SK-N-SH treated with all-trans-retinoic acid at 6 μM for 48 hours (cell line): ENCODE measurements at regions not wholly inside any gene's neighbourhood (a gene's known extent, or its start where the extent isn't known, plus 50 kb on each side); places are given as distances from the start of the nearest gene placed in this dataset.

Experiments
- BACH2 ChIP-seq: fragments of 250-450 bp; sonication (Bioruptor Pico); IDR thresholded peaks from 2 replicates; pipeline ENCODE4 v1.9.0; 2021; ENCODE audit warnings: mild to moderate bottlenecking, borderline replicate concordance
- CSDC2 ChIP-seq: fragments of 250-450 bp; sonication (Bioruptor Pico); IDR thresholded peaks from 2 replicates; pipeline ENCODE4 v1.5.0; 2020; ENCODE audit warnings: mild to moderate bottlenecking, moderate library complexity
- ESRRG ChIP-seq: fragments of 250-450 bp; sonication (Bioruptor Pico); IDR thresholded peaks from 2 replicates; pipeline ENCODE4 v1.6.1; 2021; ENCODE audit warnings: mild to moderate bottlenecking
- ISL1 ChIP-seq: fragments of 250-450 bp; sonication (Bioruptor Pico); IDR thresholded peaks from 2 replicates; pipeline ENCODE4 v2.1.2; 2022; ENCODE audit warnings: mild to moderate bottlenecking, moderate library complexity
- OSR1 ChIP-seq: fragments of 250-450 bp; sonication (Bioruptor Pico); IDR thresholded peaks from 2 replicates; pipeline ENCODE4 v1.8.0; 2022; ENCODE audit warnings: moderate library complexity, mild to moderate bottlenecking, inconsistent platforms
- PATZ1 ChIP-seq: fragments of 250-450 bp; sonication (Bioruptor Pico); IDR thresholded peaks from 2 replicates; pipeline ENCODE4 v1.8.0; 2020; ENCODE audit warnings: mild to moderate bottlenecking, moderate library complexity, borderline replicate concordance
- POU6F1 ChIP-seq: fragments of 250-450 bp; sonication (Bioruptor Pico); IDR thresholded peaks from 2 replicates; pipeline ENCODE4 v1.8.0; 2021; ENCODE audit warnings: low read depth, mild to moderate bottlenecking, moderate library complexity, borderline replicate concordance
- PPARA ChIP-seq: fragments of 250-450 bp; sonication (Bioruptor Pico); IDR thresholded peaks from 2 replicates; pipeline ENCODE4 v1.5.0; 2020; ENCODE audit warnings: mild to moderate bottlenecking, borderline replicate concordance
- ZC3H10 ChIP-seq: fragments of 250-450 bp; sonication (Bioruptor Pico); IDR thresholded peaks from 2 replicates; pipeline ENCODE4 v1.5.1; 2021; ENCODE audit warnings: mild to moderate bottlenecking, moderate library complexity
- ZFP3 ChIP-seq: fragments of 250-450 bp; sonication (Bioruptor Pico); IDR thresholded peaks from 2 replicates; pipeline ENCODE4 v1.5.0; 2020; ENCODE audit warnings: mild to moderate bottlenecking, moderate library complexity
- ZFP30 ChIP-seq: fragments of 450-650 bp; formaldehyde crosslinking; IDR thresholded peaks from 2 replicates; pipeline ENCODE4 v1.5.0; 2022; ENCODE audit warnings: mild to moderate bottlenecking, moderate library complexity
- ZNF565 ChIP-seq: fragments of 450-650 bp; formaldehyde crosslinking; conservative IDR thresholded peaks from 2 replicates; pipeline ENCODE4 v1.5.0; 2020; ENCODE audit warnings: low read depth, mild to moderate bottlenecking, moderate library complexity
- TF ChIP-seq, protein P1 (sequence below): fragments of 250-450 bp; sonication (Bioruptor Pico); IDR thresholded peaks from 2 replicates; pipeline ENCODE4 v1.5.1; 2021; ENCODE audit warnings: mild to moderate bottlenecking, moderate library complexity

DNA sequence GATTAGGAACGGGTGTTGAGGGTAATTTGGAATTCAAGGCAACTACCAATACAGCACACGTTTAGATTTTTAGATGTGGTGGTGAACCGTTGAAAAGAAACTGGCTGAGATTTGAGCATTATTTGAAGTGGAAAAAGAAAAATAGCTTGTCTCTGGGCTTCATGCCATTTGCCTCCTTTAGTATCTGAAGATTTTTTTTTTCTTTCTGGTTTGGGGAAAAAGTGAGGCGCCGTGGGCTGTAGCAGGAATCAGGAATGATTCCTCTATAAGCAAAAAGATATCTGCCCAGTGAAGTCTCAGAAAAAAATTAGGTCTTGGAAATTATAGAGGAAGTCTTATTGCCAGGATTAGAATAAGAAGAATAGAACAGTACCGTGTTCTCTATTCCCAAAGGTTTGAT, 88.5 kb downstream of the RPS12 start:
- TF ChIP-seq ISL1 (CRISPR knock-in tag) (no peak), CSDC2 (CRISPR knock-in tag) (no peak), ESRRG (CRISPR knock-in tag) (no peak), ZFP3 (no peak), PATZ1 (CRISPR knock-in tag) (no peak), PPARA (no peak), OSR1 (CRISPR knock-in tag) (no peak), ZFP30 (no peak), POU6F1 (no peak), ZC3H10 (CRISPR knock-in tag) (no peak), ZNF565 (CRISPR knock-in tag) (no peak), BACH2 (CRISPR knock-in tag) (no peak)
- TF ChIP-seq, protein P1, sequence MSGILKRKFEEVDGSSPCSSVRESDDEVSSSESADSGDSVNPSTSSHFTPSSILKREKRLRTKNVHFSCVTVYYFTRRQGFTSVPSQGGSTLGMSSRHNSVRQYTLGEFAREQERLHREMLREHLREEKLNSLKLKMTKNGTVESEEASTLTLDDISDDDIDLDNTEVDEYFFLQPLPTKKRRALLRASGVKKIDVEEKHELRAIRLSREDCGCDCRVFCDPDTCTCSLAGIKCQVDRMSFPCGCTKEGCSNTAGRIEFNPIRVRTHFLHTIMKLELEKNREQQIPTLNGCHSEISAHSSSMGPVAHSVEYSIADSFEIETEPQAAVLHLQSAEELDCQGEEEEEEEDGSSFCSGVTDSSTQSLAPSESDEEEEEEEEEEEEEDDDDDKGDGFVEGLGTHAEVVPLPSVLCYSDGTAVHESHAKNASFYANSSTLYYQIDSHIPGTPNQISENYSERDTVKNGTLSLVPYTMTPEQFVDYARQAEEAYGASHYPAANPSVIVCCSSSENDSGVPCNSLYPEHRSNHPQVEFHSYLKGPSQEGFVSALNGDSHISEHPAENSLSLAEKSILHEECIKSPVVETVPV (CRISPR knock-in tag): no peak
